ENCODE measurements at regions not wholly inside any gene's neighbourhood (a gene's known extent, or its start where the extent isn't known, plus 50 kb on each side); places are given as distances from the start of the nearest gene placed in this dataset.

GRCh38 chr12:131370321-131370720, 340.6 kb upstream of the SFSWAP start:
- no peak overlapping the region for H3K9ac ChIP-seq
- no peak overlapping the region for H3K27ac ChIP-seq
- H3K4me1 ChIP-seq = peaks cover 26% of the 10 kb centered on the region
- no peak for TF ChIP-seq Cebpa-rat (IDR thresholded peaks at IDR 0.05)
- H3K4me3 ChIP-seq = no peak overlapping the region
- no peaks in the 10 kb centered on the region for H3K9me3 ChIP-seq
- no peaks in the 10 kb centered on the region for H4K20me1 ChIP-seq
- no peaks in the 10 kb centered on the region for H3K36me3 ChIP-seq
- H3K4me2 ChIP-seq = 0 out of 2 replicates have a peak overlapping the region, but pooled peaks have one; percentile 1
- H3K27me3 ChIP-seq = no peaks in the 10 kb centered on the region

GRCh38 chr12:131370791-131371347, 340.0 kb upstream of the SFSWAP start:
- no peak overlapping the region for H3K27ac ChIP-seq
- no peaks in the 10 kb centered on the region for H3K27me3 ChIP-seq
- H3K4me2 ChIP-seq = no peak overlapping the region
- H4K20me1 ChIP-seq = no peaks in the 10 kb centered on the region
- no peaks in the 10 kb centered on the region for H3K9me3 ChIP-seq
- H3K4me1 ChIP-seq = peaks cover 26% of the 10 kb centered on the region
- no peak overlapping the region for H3K4me3 ChIP-seq
- no peak overlapping the region for H3K9ac ChIP-seq
- no peaks in the 10 kb centered on the region for H3K36me3 ChIP-seq
- no peak for TF ChIP-seq Cebpa-rat (IDR thresholded peaks at IDR 0.05)

GRCh38 chr12:131371401-131372170, 339.3 kb upstream of the SFSWAP start:
- no peak overlapping the region for H3K4me3 ChIP-seq

GRCh38 chr12:131372171-131372475, 338.8 kb upstream of the SFSWAP start:
- no peak for TF ChIP-seq Cebpa-rat (IDR thresholded peaks at IDR 0.05)
- H3K27ac ChIP-seq = no peak overlapping the region
- no peaks in the 10 kb centered on the region for H4K20me1 ChIP-seq
- no peak overlapping the region for H3K9ac ChIP-seq
- H3K4me1 ChIP-seq = peaks cover 23% of the 10 kb centered on the region
- H3K36me3 ChIP-seq = no peaks in the 10 kb centered on the region
- no peaks in the 10 kb centered on the region for H3K27me3 ChIP-seq
- H3K9me3 ChIP-seq = no peaks in the 10 kb centered on the region
- no peak overlapping the region for H3K4me3 ChIP-seq
- H3K4me2 ChIP-seq = no peak overlapping the region

More at GRCh38 chr12:131371401-131372170, 339.3 kb upstream of the SFSWAP start:
- no peak for TF ChIP-seq Cebpa-rat (IDR thresholded peaks at IDR 0.05)
- H3K9me3 ChIP-seq = no peaks in the 10 kb centered on the region
- no peaks in the 10 kb centered on the region for H3K27me3 ChIP-seq
- H3K4me1 ChIP-seq = peaks cover 26% of the 10 kb centered on the region
- no peak overlapping the region for H3K4me2 ChIP-seq
- H3K27ac ChIP-seq = no peak overlapping the region
- H3K36me3 ChIP-seq = no peaks in the 10 kb centered on the region
- no peak overlapping the region for H3K9ac ChIP-seq
- no peaks in the 10 kb centered on the region for H4K20me1 ChIP-seq

- Histone ChIP-seq H3K9ac (no peak overlapping the region), H4K20me1 (no peaks in the 10 kb centered on the region), H3K27me3 (no peaks in the 10 kb centered on the region), H3K9me3 (no peaks in the 10 kb centered on the region), H3K4me2 (no peak overlapping the region), H3K36me3 (no peaks in the 10 kb centered on the region), H3K4me3 (no peak overlapping the region), H3K27ac (no peak overlapping the region), H3K4me1 (peaks cover 23% of the 10 kb centered on the region)
- no peak for TF ChIP-seq Cebpa-rat (IDR thresholded peaks at IDR 0.05)
Observed at GRCh38 chr12:131372706-131373195, 338.1 kb upstream of the SFSWAP start.

GRCh38 chr12:131375261-131375971, 335.5 kb upstream of the SFSWAP start:
- no peak for TF ChIP-seq Cebpa-rat (IDR thresholded peaks at IDR 0.05)
- Histone ChIP-seq H3K27ac (peak overlapping the region; percentile 37; the same call in 1 of the 2 replicates), H3K4me1 (peaks cover 24% of the 10 kb centered on the region), H3K9me3 (no peaks in the 10 kb centered on the region), H3K27me3 (no peaks in the 10 kb centered on the region), H3K9ac (0 out of 2 replicates have a peak overlapping the region, but pooled peaks have one; percentile 5), H3K36me3 (no peaks in the 10 kb centered on the region), H3K4me2 (peak overlapping the region; percentile 75), H4K20me1 (no peaks in the 10 kb centered on the region), H3K4me3 (no peak overlapping the region)

- H3K27me3 ChIP-seq = no peaks in the 10 kb centered on the region
- H4K20me1 ChIP-seq = no peaks in the 10 kb centered on the region
- H3K4me2 ChIP-seq = peak overlapping the region; percentile 75
- no peaks in the 10 kb centered on the region for H3K9me3 ChIP-seq
- H3K4me3 ChIP-seq = no peak overlapping the region
- TF ChIP-seq Cebpa-rat (IDR thresholded peaks at IDR 0.05) = no peak
- peak overlapping the region; percentile 37; the same call in 1 of the 2 replicates for H3K27ac ChIP-seq
- peaks cover 23% of the 10 kb centered on the region for H3K4me1 ChIP-seq
- H3K36me3 ChIP-seq = no peaks in the 10 kb centered on the region
- H3K9ac ChIP-seq = 0 out of 2 replicates have a peak overlapping the region, but pooled peaks have one; percentile 5
Observed at GRCh38 chr12:131375972-131376345, 334.9 kb upstream of the SFSWAP start.

- Histone ChIP-seq H3K4me1 (peaks cover 23% of the 10 kb centered on the region), H3K4me2 (no peak overlapping the region), H3K27me3 (no peaks in the 10 kb centered on the region), H4K20me1 (no peaks in the 10 kb centered on the region), H3K27ac (no peak overlapping the region), H3K4me3 (no peak overlapping the region), H3K9me3 (no peaks in the 10 kb centered on the region), H3K9ac (no peak overlapping the region), H3K36me3 (no peaks in the 10 kb centered on the region)
- TF ChIP-seq Cebpa-rat (IDR thresholded peaks at IDR 0.05) = no peak
Observed at GRCh38 chr12:131378176-131378842, 332.6 kb upstream of the SFSWAP start.

GRCh38 chr12:131378861-131379665, 331.8 kb upstream of the SFSWAP start:
- no peak overlapping the region for H3K9ac ChIP-seq
- no peak for TF ChIP-seq Cebpa-rat (IDR thresholded peaks at IDR 0.05)
- H3K4me2 ChIP-seq = peak overlapping the region; percentile 45
- H3K4me3 ChIP-seq = no peak overlapping the region
- H3K4me1 ChIP-seq = peaks cover 23% of the 10 kb centered on the region
- no peaks in the 10 kb centered on the region for H3K9me3 ChIP-seq
- no peaks in the 10 kb centered on the region for H3K36me3 ChIP-seq
- H3K27me3 ChIP-seq = no peaks in the 10 kb centered on the region
- no peaks in the 10 kb centered on the region for H4K20me1 ChIP-seq
- H3K27ac ChIP-seq = no peak overlapping the region

All from BLaER1 (cell line).